Esophagus squamous epithelium (tissue), 5 donors: ENCODE measurements at regions not wholly inside any gene's neighbourhood (a gene's known extent, or its start where the extent isn't known, plus 50 kb on each side); places are given as distances from the start of the nearest gene placed in this dataset.

ENCODE experiments used
- DNase-seq: peaks from one replicate; lab custom pipeline; 2025; lab: John Stamatoyannopoulos, UW
- H3K27ac ChIP-seq, 4 donors: fragments of 200-600 bp; sonication (generic); one replicate each; pipeline ENCODE4 v1.5.1; 2016 to 2019; ENCODE audit warnings: mild to moderate bottlenecking in 1 of 4
- H3K27me3 ChIP-seq, 4 donors: fragments of 200-600 bp; sonication (generic); 1 replicate in 3 of 4; 2 replicates in 1 of 4; pipeline versions ENCODE4 v1.5.1 to v1.6.0; 2017 to 2021; ENCODE audit warnings: antibody characterized with exemption in 1 of 4
- H3K36me3 ChIP-seq, 3 donors: fragments of 200-600 bp; sonication (generic); one replicate each; pipeline ENCODE4 v1.5.1; 2016 to 2019
- H3K4me1 ChIP-seq, 3 donors: fragments of 200-600 bp; sonication (generic); one replicate each; pipeline ENCODE4 v1.5.1; 2017 to 2019
- H3K4me3 ChIP-seq, 4 donors: fragments of 200-600 bp; sonication (generic); 1 replicate in 3 of 4; 2 replicates in 1 of 4; pipeline ENCODE4 v1.5.1; 2016 to 2019; ENCODE audit warnings: mild to moderate bottlenecking in 2 of 4, moderate library complexity in 1 of 4
- H3K9me3 ChIP-seq, 3 donors: fragments of 200-600 bp; sonication (generic); one replicate each; pipeline ENCODE4 v1.5.1; 2016 to 2019
- POLR2A ChIP-seq, 4 donors: fragments of 450-650 bp; IDR thresholded peaks; one replicate each; pipeline ENCODE4 v1.6.1; 2017; ENCODE audit warnings: antibody characterized with exemption in 4 of 4, mild to moderate bottlenecking in 4 of 4, moderate library complexity in 3 of 4
- WGBS, 2 donors: methylation state at CpG; one replicate each; pipeline ENCODE4 v1.1.5; 2018; 5-methylcytosine and 5-hydroxymethylcytosine counted together
- intact Hi-C: fragments of 100-400 bp; cut with DNase I; formaldehyde crosslinking; loops from one replicate; pipeline ENCODE4 v1.15.0; 2022
- TF ChIP-seq, protein P1 (sequence below), 6 experiments: fragments of 450-650 bp in 4 of 6; fragments of 200-600 bp in 2 of 6; sonication (generic) in 2 of 6; IDR thresholded peaks; one replicate each; pipeline ENCODE4 v1.5.1; 2016 to 2019; ENCODE audit warnings: antibody characterized with exemption in 6 of 6, mild to moderate bottlenecking in 4 of 6, moderate library complexity in 4 of 6
- donor health status: DM: yes; HTN: yes; CAD: no.

DNA sequence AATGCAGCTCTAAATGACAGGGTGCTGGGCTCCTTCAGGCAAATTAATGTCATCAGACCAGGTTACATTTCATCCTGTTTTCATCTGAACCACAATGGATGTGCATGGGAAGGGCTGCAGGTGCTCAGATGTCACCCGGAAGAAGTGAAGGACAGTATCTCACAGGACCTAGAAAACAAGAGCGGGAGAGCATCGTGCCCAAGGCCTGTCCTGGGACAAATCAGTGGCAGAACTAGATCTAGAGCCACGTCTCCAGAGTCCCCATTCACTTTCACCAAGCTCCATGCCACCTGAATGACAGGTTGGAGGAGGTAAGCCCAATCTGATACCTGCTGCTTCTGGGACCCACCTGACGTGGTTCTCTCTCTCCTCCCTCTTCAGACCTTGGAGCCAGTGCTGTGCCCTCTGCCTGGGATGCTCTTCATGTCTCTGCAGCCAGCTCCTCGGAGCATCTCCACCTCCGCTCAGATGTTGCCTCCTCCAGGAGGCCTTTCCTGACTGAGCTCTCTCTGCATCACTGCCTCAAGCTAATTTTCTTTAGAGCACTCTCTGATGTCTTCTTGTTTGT, 77.3 kb downstream of the CPN2 start:
- no peak overlapping the region for H3K27ac ChIP-seq
- H3K9me3 ChIP-seq, result no peaks in the 10 kb centered on the region
- DNase-seq, result no peak
- 83 to 98% methylated on average over 5 to 7 of the region's 7 CpGs for WGBS, 2 donors
- intact Hi-C loops, result no loop called here
- peaks cover 43 to 80% (median 51%) of the 10 kb centered on the region in 3 donors for H3K4me1 ChIP-seq
- no peaks in the 10 kb centered on the region for H3K36me3 ChIP-seq
- TF ChIP-seq, protein P1, sequence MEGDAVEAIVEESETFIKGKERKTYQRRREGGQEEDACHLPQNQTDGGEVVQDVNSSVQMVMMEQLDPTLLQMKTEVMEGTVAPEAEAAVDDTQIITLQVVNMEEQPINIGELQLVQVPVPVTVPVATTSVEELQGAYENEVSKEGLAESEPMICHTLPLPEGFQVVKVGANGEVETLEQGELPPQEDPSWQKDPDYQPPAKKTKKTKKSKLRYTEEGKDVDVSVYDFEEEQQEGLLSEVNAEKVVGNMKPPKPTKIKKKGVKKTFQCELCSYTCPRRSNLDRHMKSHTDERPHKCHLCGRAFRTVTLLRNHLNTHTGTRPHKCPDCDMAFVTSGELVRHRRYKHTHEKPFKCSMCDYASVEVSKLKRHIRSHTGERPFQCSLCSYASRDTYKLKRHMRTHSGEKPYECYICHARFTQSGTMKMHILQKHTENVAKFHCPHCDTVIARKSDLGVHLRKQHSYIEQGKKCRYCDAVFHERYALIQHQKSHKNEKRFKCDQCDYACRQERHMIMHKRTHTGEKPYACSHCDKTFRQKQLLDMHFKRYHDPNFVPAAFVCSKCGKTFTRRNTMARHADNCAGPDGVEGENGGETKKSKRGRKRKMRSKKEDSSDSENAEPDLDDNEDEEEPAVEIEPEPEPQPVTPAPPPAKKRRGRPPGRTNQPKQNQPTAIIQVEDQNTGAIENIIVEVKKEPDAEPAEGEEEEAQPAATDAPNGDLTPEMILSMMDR (IDR thresholded peaks at IDR 0.05), result no peak
- TF ChIP-seq POLR2A (IDR thresholded peaks at IDR 0.05), result no peak
- no peak overlapping the region for H3K4me3 ChIP-seq
- H3K27me3 ChIP-seq, result no peaks in the 10 kb centered on the region

DNA sequence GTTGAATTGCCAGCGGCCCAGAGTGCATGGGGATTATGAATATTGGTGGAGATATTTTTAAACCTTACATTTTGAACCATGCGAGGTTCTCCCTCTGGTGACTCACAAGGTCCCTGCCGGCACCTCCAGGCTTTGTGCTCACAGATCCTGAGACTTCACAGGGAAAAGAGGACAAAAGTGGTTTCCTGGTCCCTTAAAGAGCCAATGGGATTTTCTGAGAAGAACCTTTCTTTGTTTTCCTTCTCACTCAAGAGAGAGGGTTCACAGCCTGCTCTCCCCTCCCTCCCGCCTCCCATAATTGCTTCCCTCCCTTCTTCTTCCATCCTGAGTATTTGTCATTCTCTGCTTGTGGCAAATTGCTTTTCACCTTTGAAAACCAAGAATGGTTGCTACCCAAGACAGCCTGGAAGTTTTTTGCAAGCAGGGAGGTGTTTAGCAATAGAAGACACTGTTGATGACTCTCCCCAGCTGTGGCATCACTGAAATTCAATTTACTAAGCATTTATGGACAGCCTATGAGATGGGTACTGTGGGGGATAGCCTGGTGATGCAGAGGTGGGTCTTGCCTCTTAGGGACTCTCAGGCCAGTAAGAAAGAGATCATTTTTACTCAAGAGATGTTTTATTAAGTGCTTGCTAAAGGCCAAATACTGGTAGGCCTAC, 76.6 kb downstream of the CPN2 start:
- intact Hi-C loops, result no loop called here
- TF ChIP-seq POLR2A (IDR thresholded peaks at IDR 0.05), result no peak
- TF ChIP-seq, protein P1 (IDR thresholded peaks at IDR 0.05), result no peak
- WGBS, 2 donors, result 27 to 31% methylated on average over 4 of the region's 4 CpGs
- Histone ChIP-seq H3K27me3 (no peaks in the 10 kb centered on the region), H3K36me3 (no peaks in the 10 kb centered on the region), H3K27ac (peak overlapping the region in 3 of 4 donors; percentile 2 to 54 (median 46)), H3K4me1 (peaks cover 39 to 77% (median 57%) of the 10 kb centered on the region in 3 donors), H3K9me3 (no peaks in the 10 kb centered on the region), H3K4me3 (no peak overlapping the region)
- DNase-seq, result no peak

DNA sequence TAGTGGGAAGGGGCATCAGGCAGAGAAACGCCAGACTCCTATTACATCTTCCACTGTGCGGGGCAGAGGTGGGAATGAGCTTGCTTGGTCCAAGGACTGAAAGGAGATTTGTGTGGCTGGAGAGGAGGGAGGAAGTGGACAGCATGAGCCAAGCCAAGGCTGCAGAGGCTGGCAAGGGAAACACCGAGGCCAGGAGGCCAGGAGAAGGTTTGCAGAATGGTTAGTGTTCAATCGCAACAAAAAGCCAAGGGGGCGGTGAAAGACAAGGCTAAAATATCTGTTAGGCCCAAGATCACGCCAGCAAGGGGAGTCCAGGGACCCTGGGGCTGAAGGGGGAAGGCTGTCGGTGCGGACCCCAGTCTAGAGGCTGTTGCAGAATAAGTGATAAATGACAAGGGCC, 75.8 kb downstream of the CPN2 start:
- Histone ChIP-seq H3K4me3 (no peak overlapping the region), H3K36me3 (no peaks in the 10 kb centered on the region), H3K27me3 (no peaks in the 10 kb centered on the region), H3K9me3 (no peaks in the 10 kb centered on the region), H3K4me1 (peaks cover 34 to 70% (median 51%) of the 10 kb centered on the region in 3 donors), H3K27ac (peak overlapping the region in 3 of 4 donors; percentile 2 to 54 (median 46))
- TF ChIP-seq POLR2A (IDR thresholded peaks at IDR 0.05), result no peak
- TF ChIP-seq, protein P1 (IDR thresholded peaks at IDR 0.05), result no peak
- intact Hi-C loops, result no loop called here
- 56 to 81% methylated on average over 6 to 8 of the region's 8 CpGs for WGBS, 2 donors
- DNase-seq, result no peak

DNA sequence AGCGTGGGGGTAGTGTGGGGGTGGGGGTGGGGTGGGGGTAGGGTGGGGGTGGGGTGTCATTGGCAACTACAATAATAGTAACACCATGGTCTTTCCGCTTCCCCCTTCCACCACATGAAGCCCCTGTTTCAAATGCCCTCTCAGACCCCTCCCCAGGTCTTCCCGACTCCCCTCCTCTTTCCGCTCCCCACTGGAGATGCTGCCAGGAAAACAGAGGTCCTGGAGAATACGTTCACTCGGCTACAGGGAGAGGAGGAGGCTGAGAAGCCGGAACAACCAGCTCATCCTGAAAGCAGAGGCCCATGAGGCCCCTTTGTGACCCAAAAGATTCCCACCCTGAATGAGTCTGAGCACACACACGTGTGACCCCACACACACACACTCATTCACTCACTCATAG, 75.4 kb downstream of the CPN2 start:
- H3K9me3 ChIP-seq, result no peaks in the 10 kb centered on the region
- no peaks in the 10 kb centered on the region for H3K36me3 ChIP-seq
- intact Hi-C loops, result no loop called here
- no peak for DNase-seq
- 27 to 62% methylated on average over 1 to 7 of the region's 8 CpGs for WGBS, 2 donors
- no peak overlapping the region for H3K4me3 ChIP-seq
- TF ChIP-seq, protein P1 (IDR thresholded peaks at IDR 0.05), result no peak
- no peak for TF ChIP-seq POLR2A (IDR thresholded peaks at IDR 0.05)
- no peaks in the 10 kb centered on the region for H3K27me3 ChIP-seq
- peaks cover 30 to 65% (median 47%) of the 10 kb centered on the region in 3 donors for H3K4me1 ChIP-seq
- peak overlapping the region in 2 of 4 donors; percentile 66 to 71 for H3K27ac ChIP-seq

DNA sequence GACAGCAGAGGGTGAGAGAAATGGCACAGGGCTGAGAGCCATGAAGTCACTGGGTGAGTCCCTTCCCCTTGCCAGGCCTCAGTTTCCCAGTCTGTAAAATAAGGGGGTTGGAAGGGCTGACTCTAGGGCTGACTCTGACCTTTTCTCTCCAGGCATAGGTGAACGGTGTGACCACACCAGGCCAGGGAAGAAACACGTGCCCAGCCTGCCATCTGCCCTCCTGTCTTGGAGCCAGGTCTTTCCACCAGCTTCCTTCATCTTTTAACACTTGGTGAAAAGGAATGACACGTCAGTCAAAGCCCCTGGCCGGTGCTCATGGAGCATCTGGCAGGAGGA, 74.4 kb downstream of the CPN2 start:
- Histone ChIP-seq H3K27me3 (no peaks in the 10 kb centered on the region), H3K9me3 (no peaks in the 10 kb centered on the region), H3K27ac (peak overlapping the region; percentile 37 to 88 (median 74)), H3K36me3 (no peaks in the 10 kb centered on the region), H3K4me1 (peaks cover 20 to 55% (median 37%) of the 10 kb centered on the region in 3 donors), H3K4me3 (no peak overlapping the region)
- intact Hi-C loops, result no loop called here
- 43 to 48% methylated on average over 2 of the region's 4 CpGs for WGBS, 2 donors
- TF ChIP-seq POLR2A (IDR thresholded peaks at IDR 0.05), result no peak
- TF ChIP-seq, protein P1 (IDR thresholded peaks at IDR 0.05), result no peak
- no peak for DNase-seq
